Right atrium auricular region (tissue), 2 donors: ENCODE measurements at regions not wholly inside any gene's neighbourhood (a gene's known extent, or its start where the extent isn't known, plus 50 kb on each side); places are given as distances from the start of the nearest gene placed in this dataset.
A peak's percentile ranks its signal among the peaks of the same experiment; 100 is the strongest.

Experiments used
- DNase-seq: peaks from one replicate; pipeline ENCODE4 v3.0.0-alpha.2; 2019; ENCODE audit warnings: low spot score
- H3K27ac ChIP-seq, 2 donors: fragments of 200-600 bp; sonication (generic); 1 replicate in 1 of 2; 2 replicates in 1 of 2; pipeline ENCODE4 v1.5.1; 2016 to 2019
- H3K27me3 ChIP-seq, 2 donors: fragments of 200-600 bp; sonication (generic); one replicate each; pipeline versions ENCODE4 v1.5.1 to v1.6.0; 2017 to 2019
- H3K36me3 ChIP-seq: fragments of 200-600 bp; sonication (generic); one replicate; pipeline ENCODE4 v1.5.1; 2016
- H3K4me1 ChIP-seq, 2 donors: fragments of 200-600 bp; sonication (generic); one replicate each; pipeline versions ENCODE4 v1.5.1 to v1.6.0; 2017 to 2019
- H3K4me3 ChIP-seq, 2 donors: fragments of 200-600 bp; sonication (generic); 1 replicate in 1 of 2; 2 replicates in 1 of 2; pipeline ENCODE4 v1.5.1; 2017 to 2019; ENCODE audit warnings: mild to moderate bottlenecking in 1 of 2, moderate library complexity in 1 of 2
- H3K9me3 ChIP-seq, 2 donors: fragments of 200-600 bp; sonication (generic); one replicate each; pipeline ENCODE4 v1.5.1; 2019
- TF ChIP-seq, protein P1 (sequence below), 2 donors: fragments of 200-600 bp; sonication (generic); IDR thresholded peaks; one replicate each; pipeline ENCODE4 v1.5.1; 2019; ENCODE audit warnings: antibody characterized with exemption in 2 of 2

DNA sequence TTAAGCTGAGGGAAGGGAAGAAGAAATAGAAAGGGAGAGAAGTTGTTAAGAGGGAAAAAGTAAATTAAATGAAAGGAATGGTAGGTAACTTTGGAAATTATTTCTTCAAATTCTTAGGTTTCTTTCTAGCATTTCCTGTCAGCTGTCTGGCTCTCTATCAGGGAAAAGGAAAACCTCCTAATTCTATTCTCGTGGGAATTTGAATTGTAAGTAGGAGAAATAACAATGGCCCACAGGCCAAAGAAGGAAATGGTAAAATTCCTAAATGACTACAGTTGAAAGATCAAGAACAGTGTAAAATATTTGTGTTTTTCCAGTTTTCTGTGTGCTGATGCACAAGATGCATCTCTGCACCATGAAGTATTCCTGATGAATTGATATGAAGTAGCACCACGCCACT is 173.0 kb downstream of the IBTK start:
- TF ChIP-seq, protein P1, sequence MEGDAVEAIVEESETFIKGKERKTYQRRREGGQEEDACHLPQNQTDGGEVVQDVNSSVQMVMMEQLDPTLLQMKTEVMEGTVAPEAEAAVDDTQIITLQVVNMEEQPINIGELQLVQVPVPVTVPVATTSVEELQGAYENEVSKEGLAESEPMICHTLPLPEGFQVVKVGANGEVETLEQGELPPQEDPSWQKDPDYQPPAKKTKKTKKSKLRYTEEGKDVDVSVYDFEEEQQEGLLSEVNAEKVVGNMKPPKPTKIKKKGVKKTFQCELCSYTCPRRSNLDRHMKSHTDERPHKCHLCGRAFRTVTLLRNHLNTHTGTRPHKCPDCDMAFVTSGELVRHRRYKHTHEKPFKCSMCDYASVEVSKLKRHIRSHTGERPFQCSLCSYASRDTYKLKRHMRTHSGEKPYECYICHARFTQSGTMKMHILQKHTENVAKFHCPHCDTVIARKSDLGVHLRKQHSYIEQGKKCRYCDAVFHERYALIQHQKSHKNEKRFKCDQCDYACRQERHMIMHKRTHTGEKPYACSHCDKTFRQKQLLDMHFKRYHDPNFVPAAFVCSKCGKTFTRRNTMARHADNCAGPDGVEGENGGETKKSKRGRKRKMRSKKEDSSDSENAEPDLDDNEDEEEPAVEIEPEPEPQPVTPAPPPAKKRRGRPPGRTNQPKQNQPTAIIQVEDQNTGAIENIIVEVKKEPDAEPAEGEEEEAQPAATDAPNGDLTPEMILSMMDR (IDR thresholded peaks at IDR 0.05): no peak
- Histone ChIP-seq H3K27ac (no peak overlapping the region), H3K36me3 (no peaks in the 10 kb centered on the region), H3K4me3 (no peak overlapping the region), H3K4me1 (no peaks in the 10 kb centered on the region), H3K27me3 (no peaks in the 10 kb centered on the region), H3K9me3 (no peaks in the 10 kb centered on the region)
- DNase-seq: no peak

DNA sequence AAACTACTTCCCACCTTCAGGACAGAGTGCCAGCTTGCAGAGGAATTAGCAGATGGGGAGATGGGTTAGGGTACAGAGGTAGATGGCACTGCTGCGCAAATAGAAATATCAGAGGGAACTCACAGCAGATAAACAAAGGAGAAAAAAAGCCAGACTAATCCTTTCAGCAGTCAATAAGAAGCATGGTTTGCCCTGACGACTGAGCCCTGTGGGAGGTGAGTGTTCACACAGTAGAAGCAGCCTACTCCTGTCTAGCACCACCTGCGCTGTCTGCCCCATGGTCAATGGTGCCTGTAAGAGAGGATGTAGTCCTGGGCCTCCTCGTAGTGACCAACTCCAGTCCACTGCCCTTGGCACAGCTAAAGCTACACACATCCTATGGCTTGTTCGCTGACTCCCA is 174.1 kb downstream of the IBTK start:
- Histone ChIP-seq H3K27me3 (no peaks in the 10 kb centered on the region), H3K4me3 (no peak overlapping the region), H3K9me3 (no peaks in the 10 kb centered on the region), H3K4me1 (no peaks in the 10 kb centered on the region), H3K36me3 (no peaks in the 10 kb centered on the region), H3K27ac (no peak overlapping the region)
- TF ChIP-seq, protein P1 (IDR thresholded peaks at IDR 0.05): no peak
- no peak for DNase-seq

DNA sequence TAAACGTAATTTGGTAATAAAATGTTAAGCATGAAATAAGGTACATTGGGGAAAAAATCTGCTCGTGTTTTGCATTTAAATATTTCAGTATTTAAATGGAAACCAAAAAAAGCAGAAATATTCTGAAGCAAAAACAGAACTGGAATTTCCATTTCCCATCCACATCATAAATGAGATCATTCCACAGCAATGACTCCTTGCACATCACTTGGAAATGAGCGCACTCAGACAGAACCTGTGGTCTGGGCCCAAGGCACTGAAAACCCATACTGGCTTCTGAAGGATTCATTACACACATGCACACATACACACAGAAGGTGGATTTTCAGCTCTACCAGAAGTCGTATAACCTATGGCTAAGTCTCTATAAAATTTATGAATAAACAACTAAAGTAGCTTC is 174.8 kb downstream of the IBTK start:
- Histone ChIP-seq H3K9me3 (no peaks in the 10 kb centered on the region), H3K27ac (no peak overlapping the region), H3K36me3 (no peaks in the 10 kb centered on the region), H3K27me3 (no peaks in the 10 kb centered on the region), H3K4me3 (no peak overlapping the region), H3K4me1 (no peaks in the 10 kb centered on the region)
- TF ChIP-seq, protein P1 (IDR thresholded peaks at IDR 0.05): no peak
- no peak for DNase-seq

DNA sequence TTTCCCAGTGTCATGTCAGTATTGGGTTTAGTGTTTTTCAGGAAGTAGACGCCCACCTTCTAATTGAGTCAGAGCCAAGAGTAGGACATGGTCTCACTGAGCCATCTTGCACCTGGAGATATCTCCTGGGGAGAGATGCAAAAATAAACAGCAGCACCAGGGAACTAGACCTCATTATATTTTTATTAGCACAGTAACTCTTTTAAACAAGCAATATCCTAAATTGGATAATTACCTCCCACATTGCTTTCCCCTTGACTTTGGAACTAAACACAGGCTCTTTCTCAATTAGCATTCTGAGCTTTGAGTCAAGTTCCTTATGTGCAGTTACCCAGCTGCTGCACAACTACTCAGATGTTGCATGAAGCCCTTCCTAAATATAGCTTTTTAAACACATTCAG is 175.4 kb downstream of the IBTK start:
- Histone ChIP-seq H3K36me3 (no peaks in the 10 kb centered on the region), H3K9me3 (no peaks in the 10 kb centered on the region), H3K4me1 (no peaks in the 10 kb centered on the region), H3K27ac (no peak overlapping the region), H3K27me3 (no peaks in the 10 kb centered on the region), H3K4me3 (no peak overlapping the region)
- TF ChIP-seq, protein P1 (IDR thresholded peaks at IDR 0.05): no peak
- DNase-seq: no peak

DNA sequence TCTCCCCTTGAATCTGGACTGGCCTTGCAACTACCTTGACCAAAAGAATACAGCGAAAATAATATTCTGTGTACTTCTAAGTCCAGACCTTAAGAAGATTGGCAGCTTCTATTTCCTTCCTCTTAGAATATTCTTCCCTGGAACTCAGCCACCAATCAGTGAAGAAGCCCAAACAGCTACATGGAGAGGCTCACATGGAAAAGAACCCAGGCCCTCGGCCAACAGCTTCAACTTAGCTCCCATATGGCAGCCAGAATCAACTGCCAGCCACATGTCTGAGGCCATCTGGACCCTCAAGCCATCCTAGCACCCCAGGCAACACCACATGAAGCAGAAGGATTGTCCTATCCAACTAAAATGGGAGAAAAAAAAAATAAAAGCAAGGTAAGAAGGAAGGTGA is 178.8 kb downstream of the IBTK start:
- Histone ChIP-seq H3K4me3 (no peak overlapping the region), H3K9me3 (no peaks in the 10 kb centered on the region), H3K36me3 (no peaks in the 10 kb centered on the region), H3K27ac (no peak overlapping the region), H3K27me3 (no peaks in the 10 kb centered on the region), H3K4me1 (no peaks in the 10 kb centered on the region)
- TF ChIP-seq, protein P1 (IDR thresholded peaks at IDR 0.05): no peak
- DNase-seq: no peak

DNA sequence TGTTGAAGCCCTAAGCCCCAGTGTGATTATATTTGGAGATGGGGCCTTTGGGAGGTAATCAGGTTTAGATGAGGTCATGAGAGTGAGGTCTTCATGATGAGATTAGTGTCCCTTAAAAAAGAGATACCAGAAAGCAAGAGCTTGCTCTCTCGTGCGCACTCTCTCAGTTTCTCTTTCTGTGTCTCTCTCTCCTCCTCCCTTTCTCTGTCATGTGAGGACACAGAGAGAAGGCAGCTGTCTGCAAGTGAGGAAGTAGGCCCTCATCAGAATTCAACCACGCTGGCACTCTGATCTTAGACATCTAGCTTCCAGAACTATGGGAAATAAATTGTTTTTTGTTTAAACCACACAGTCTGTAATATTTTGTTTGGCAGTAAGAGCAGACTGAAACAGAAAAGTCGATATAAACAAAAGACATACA is 180.5 kb downstream of the IBTK start:
- Histone ChIP-seq H3K27ac (peak overlapping the region in 1 of 2 donors; percentile 39), H3K36me3 (no peaks in the 10 kb centered on the region), H3K27me3 (no peaks in the 10 kb centered on the region), H3K9me3 (no peaks in the 10 kb centered on the region), H3K4me3 (no peak overlapping the region), H3K4me1 (no peaks in the 10 kb centered on the region)
- TF ChIP-seq, protein P1 (IDR thresholded peaks at IDR 0.05): no peak
- DNase-seq: no peak
